PFSK-1 (cell line): ENCODE measurements at regions not wholly inside any gene's neighbourhood (a gene's known extent, or its start where the extent isn't known, plus 50 kb on each side); places are given as distances from the start of the nearest gene placed in this dataset.

ENCODE experiments used
- FOXP2 ChIP-seq: optimal IDR thresholded peaks from 2 replicates; pipeline ENCODE3; 2011; ENCODE audit warnings: borderline replicate concordance, control low read depth, inconsistent platforms; ENCODE audit not compliant: insufficient read depth; ENCODE audit errors: extremely low read length, extremely low read depth
- POLR2AphosphoS5 ChIP-seq: IDR thresholded peaks from 2 replicates; pipeline ENCODE4 v1.6.1; 2012; ENCODE audit warnings: low read depth, mild to moderate bottlenecking, control low read depth, low read length, moderate library complexity
- SIN3A ChIP-seq: IDR thresholded peaks from 2 replicates; pipeline ENCODE4 v1.6.1; 2012; ENCODE audit warnings: mild to moderate bottlenecking, low read length, moderate library complexity, borderline replicate concordance; ENCODE audit not compliant: insufficient read depth
- TAF1 ChIP-seq: IDR thresholded peaks from 2 replicates; pipeline ENCODE4 v1.6.1; 2012; ENCODE audit warnings: low read length, control low read depth, borderline replicate concordance; ENCODE audit not compliant: insufficient read depth
- TF ChIP-seq, protein P1 (sequence below), 2 experiments: IDR thresholded peaks; 2 replicates each; pipeline versions ENCODE4 v1.6.1 to v1.8.0; 2011 to 2012; ENCODE audit warnings: low read depth in 2 of 2, low read length in 2 of 2, control low read depth in 1 of 2, inconsistent platforms in 1 of 2, mild to moderate bottlenecking in 1 of 2, moderate library complexity in 1 of 2; ENCODE audit not compliant: insufficient read depth in 1 of 2

DNA sequence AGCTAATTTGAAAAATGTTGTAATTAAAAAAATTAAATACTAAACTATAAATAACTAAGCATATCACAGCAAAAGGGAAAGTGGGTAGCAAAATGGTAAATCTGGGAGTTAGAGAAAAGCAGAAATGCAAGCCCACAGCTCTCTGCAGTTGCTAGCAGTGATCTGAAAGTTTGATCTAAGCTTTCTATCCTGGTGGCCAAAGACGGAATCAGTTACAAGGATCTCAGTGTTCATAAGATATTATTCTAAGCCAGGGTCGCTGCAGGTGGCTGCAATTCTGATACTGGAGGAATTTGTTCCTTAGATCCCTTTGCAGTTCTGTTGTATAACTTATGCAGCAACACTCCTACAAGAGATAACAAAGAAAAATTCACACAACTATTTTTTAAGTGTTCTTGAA is 363.7 kb downstream of the SETD4 start:
- TF ChIP-seq POLR2AphosphoS5, result no peak
- no peak for TF ChIP-seq SIN3A
- TF ChIP-seq, protein P1, sequence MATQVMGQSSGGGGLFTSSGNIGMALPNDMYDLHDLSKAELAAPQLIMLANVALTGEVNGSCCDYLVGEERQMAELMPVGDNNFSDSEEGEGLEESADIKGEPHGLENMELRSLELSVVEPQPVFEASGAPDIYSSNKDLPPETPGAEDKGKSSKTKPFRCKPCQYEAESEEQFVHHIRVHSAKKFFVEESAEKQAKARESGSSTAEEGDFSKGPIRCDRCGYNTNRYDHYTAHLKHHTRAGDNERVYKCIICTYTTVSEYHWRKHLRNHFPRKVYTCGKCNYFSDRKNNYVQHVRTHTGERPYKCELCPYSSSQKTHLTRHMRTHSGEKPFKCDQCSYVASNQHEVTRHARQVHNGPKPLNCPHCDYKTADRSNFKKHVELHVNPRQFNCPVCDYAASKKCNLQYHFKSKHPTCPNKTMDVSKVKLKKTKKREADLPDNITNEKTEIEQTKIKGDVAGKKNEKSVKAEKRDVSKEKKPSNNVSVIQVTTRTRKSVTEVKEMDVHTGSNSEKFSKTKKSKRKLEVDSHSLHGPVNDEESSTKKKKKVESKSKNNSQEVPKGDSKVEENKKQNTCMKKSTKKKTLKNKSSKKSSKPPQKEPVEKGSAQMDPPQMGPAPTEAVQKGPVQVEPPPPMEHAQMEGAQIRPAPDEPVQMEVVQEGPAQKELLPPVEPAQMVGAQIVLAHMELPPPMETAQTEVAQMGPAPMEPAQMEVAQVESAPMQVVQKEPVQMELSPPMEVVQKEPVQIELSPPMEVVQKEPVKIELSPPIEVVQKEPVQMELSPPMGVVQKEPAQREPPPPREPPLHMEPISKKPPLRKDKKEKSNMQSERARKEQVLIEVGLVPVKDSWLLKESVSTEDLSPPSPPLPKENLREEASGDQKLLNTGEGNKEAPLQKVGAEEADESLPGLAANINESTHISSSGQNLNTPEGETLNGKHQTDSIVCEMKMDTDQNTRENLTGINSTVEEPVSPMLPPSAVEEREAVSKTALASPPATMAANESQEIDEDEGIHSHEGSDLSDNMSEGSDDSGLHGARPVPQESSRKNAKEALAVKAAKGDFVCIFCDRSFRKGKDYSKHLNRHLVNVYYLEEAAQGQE (IDR thresholded peaks at IDR 0.05; ENCODE audit: insufficient read depth in 1 of 2, low read depth in 2 of 2, low read length in 2 of 2), result no peak
- TF ChIP-seq FOXP2, result no peak
- TF ChIP-seq TAF1, result no peak

DNA sequence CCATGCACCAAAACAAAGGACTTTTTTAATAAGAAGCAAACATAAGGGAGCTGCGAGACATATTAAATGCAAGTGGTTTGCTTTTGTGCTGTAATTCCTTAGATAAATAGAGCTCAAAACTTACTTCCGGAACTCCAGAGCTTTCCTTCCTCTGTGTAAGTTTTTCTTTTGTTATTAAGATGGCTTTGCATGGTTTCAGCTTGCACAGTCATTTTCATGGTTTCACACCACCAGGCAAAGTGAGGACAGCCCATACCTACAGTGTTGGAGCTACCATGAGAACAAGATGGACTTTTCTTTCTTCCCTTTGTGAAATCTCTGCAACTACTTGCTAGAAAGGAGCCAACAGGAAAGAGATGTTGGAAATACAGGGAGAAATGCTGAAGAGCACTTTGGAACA is 368.0 kb downstream of the SETD4 start:
- TF ChIP-seq, protein P1 (IDR thresholded peaks at IDR 0.05; ENCODE audit: insufficient read depth in 1 of 2, low read depth in 2 of 2, low read length in 2 of 2), result no peak
- no peak for TF ChIP-seq SIN3A
- no peak for TF ChIP-seq TAF1
- TF ChIP-seq FOXP2, result no peak
- TF ChIP-seq POLR2AphosphoS5, result no peak

GRCh38 chr21:35690436-35690835 is 369.9 kb downstream of the SETD4 start:
- TF ChIP-seq POLR2AphosphoS5, result no peak

GRCh38 chr21:35686156-35686555 is 374.2 kb downstream of the SETD4 start:
- TF ChIP-seq TAF1, result no peak
- TF ChIP-seq FOXP2, result no peak
- TF ChIP-seq, protein P1 (IDR thresholded peaks at IDR 0.05; ENCODE audit: insufficient read depth in 1 of 2, low read depth in 2 of 2, low read length in 2 of 2), result no peak
- no peak for TF ChIP-seq SIN3A
- no peak for TF ChIP-seq POLR2AphosphoS5

- TF ChIP-seq POLR2AphosphoS5 (no peak), FOXP2 (no peak), TAF1 (no peak), SIN3A (no peak)
- TF ChIP-seq, protein P1 (IDR thresholded peaks at IDR 0.05; ENCODE audit: insufficient read depth in 1 of 2, low read depth in 2 of 2, low read length in 2 of 2), result no peak
These were observed 376.5 kb downstream of the SETD4 start for GRCh38 chr21:35683664-35684304.
